ENCODE measurements at regions not wholly inside any gene's neighbourhood (a gene's known extent, or its start where the extent isn't known, plus 50 kb on each side); places are given as distances from the start of the nearest gene placed in this dataset.

- TF ChIP-seq CTCF (IDR thresholded peaks at IDR 0.05; ENCODE audit: poor library complexity) (no peak), EZH2phosphoT487 (IDR thresholded peaks at IDR 0.05; ENCODE audit: low read depth, severe bottlenecking, unreplicated experiment) (no peak)
These were observed 313.0 kb downstream of the CTTN start for GRCh38 chr11:70711095-70711910.
